ENCODE measurements at regions not wholly inside any gene's neighbourhood (a gene's known extent, or its start where the extent isn't known, plus 50 kb on each side); places are given as distances from the start of the nearest gene placed in this dataset.

GRCh38 chr5:129359450-129359849, 100.6 kb upstream of the ADAMTS19 start:
- POLR2A ChIA-PET (ENCODE audit: unreplicated experiment) = no interaction called here

GRCh38 chr5:129361441-129362025, 98.6 kb upstream of the ADAMTS19 start:
- H3K79me2 ChIP-seq (ENCODE audit: low read depth) = no peaks in the 10 kb centered on the region
- H3K9me2 ChIP-seq (ENCODE audit: insufficient read depth) = no peaks in the 10 kb centered on the region
- no peaks in the 10 kb centered on the region for H3K27me3 ChIP-seq (ENCODE audit: insufficient read depth, low read depth)
- H3K36me3 ChIP-seq (ENCODE audit: low read depth) = no peaks in the 10 kb centered on the region
- no peaks in the 10 kb centered on the region; the same call in 1 of the 2 replicates for H3K9me3 ChIP-seq (ENCODE audit: insufficient read depth, low read depth)
- no peaks in the 10 kb centered on the region for H4K20me1 ChIP-seq (ENCODE audit: insufficient read depth)
- H3K4me1 ChIP-seq (replicated peaks; ENCODE audit: insufficient read depth) = no peaks in the 10 kb centered on the region
- H3K4me3 ChIP-seq = no peak overlapping the region
- H2AFZ ChIP-seq = no peak overlapping the region
- intact Hi-C loops (cut with micrococcal nuclease; ENCODE audit: unreplicated experiment) = loop anchor here (1.0 kb wide), 1 partner anchor 407 kb away; no protein-coding TSS in a partner anchor
- POLR2A ChIA-PET (ENCODE audit: unreplicated experiment) = no interaction called here
- no TSS peak for BruUV-seq (replicated peaks)
- CTCF ChIA-PET = no interaction called here
- DNase-seq = no peak
- no peaks in the 10 kb centered on the region for H3F3A ChIP-seq (ENCODE audit: insufficient read depth, low read depth)
- H3K4me2 ChIP-seq = no peak overlapping the region
- no peak overlapping the region for H3K27ac ChIP-seq
- TF ChIP-seq, protein P1, sequence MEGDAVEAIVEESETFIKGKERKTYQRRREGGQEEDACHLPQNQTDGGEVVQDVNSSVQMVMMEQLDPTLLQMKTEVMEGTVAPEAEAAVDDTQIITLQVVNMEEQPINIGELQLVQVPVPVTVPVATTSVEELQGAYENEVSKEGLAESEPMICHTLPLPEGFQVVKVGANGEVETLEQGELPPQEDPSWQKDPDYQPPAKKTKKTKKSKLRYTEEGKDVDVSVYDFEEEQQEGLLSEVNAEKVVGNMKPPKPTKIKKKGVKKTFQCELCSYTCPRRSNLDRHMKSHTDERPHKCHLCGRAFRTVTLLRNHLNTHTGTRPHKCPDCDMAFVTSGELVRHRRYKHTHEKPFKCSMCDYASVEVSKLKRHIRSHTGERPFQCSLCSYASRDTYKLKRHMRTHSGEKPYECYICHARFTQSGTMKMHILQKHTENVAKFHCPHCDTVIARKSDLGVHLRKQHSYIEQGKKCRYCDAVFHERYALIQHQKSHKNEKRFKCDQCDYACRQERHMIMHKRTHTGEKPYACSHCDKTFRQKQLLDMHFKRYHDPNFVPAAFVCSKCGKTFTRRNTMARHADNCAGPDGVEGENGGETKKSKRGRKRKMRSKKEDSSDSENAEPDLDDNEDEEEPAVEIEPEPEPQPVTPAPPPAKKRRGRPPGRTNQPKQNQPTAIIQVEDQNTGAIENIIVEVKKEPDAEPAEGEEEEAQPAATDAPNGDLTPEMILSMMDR (conservative IDR thresholded peaks at IDR 0.05) = peak; percentile 65
- TF ChIP-seq EZH2 (IDR thresholded peaks at IDR 0.05; ENCODE audit: low read depth) = no peak

More at GRCh38 chr5:129359450-129359849, 100.6 kb upstream of the ADAMTS19 start:
- no peak for TF ChIP-seq EZH2 (IDR thresholded peaks at IDR 0.05; ENCODE audit: low read depth)
- TF ChIP-seq, protein P1 (conservative IDR thresholded peaks at IDR 0.05) = no peak
- H3K4me1 ChIP-seq (replicated peaks; ENCODE audit: insufficient read depth) = no peaks in the 10 kb centered on the region
- intact Hi-C loops (cut with micrococcal nuclease; ENCODE audit: unreplicated experiment) = no loop called here
- no peak overlapping the region for H2AFZ ChIP-seq
- no peak overlapping the region for H3K27ac ChIP-seq
- H4K20me1 ChIP-seq (ENCODE audit: insufficient read depth) = no peaks in the 10 kb centered on the region
- CTCF ChIA-PET = interaction anchor here (0.6 kb wide), 1 partner anchor 466 kb away, joined by 5 read pairs; no protein-coding TSS in a partner anchor
- no peaks in the 10 kb centered on the region for H3K36me3 ChIP-seq (ENCODE audit: low read depth)
- no peak overlapping the region for H3K4me2 ChIP-seq
- no peaks in the 10 kb centered on the region for H3F3A ChIP-seq (ENCODE audit: insufficient read depth, low read depth)
- H3K79me2 ChIP-seq (ENCODE audit: low read depth) = no peaks in the 10 kb centered on the region
- H3K4me3 ChIP-seq = no peak overlapping the region
- H3K27me3 ChIP-seq (ENCODE audit: insufficient read depth, low read depth) = no peaks in the 10 kb centered on the region
- H3K9me2 ChIP-seq (ENCODE audit: insufficient read depth) = no peaks in the 10 kb centered on the region
- no peak for DNase-seq
- no TSS peak for BruUV-seq (replicated peaks)
- H3K9me3 ChIP-seq (ENCODE audit: insufficient read depth, low read depth) = no peaks in the 10 kb centered on the region

- Histone ChIP-seq H3K36me3 (ENCODE audit: low read depth) (no peaks in the 10 kb centered on the region), H3K27ac (no peak overlapping the region), H3K4me1 (replicated peaks; ENCODE audit: insufficient read depth) (no peaks in the 10 kb centered on the region), H4K20me1 (ENCODE audit: insufficient read depth) (no peaks in the 10 kb centered on the region), H3K4me3 (no peak overlapping the region), H3K9me3 (ENCODE audit: insufficient read depth, low read depth) (no peaks in the 10 kb centered on the region; the same call in 1 of the 2 replicates), H3K27me3 (ENCODE audit: insufficient read depth, low read depth) (no peaks in the 10 kb centered on the region), H2AFZ (no peak overlapping the region), H3F3A (ENCODE audit: insufficient read depth, low read depth) (no peaks in the 10 kb centered on the region), H3K79me2 (ENCODE audit: low read depth) (no peaks in the 10 kb centered on the region), H3K9me2 (ENCODE audit: insufficient read depth) (no peaks in the 10 kb centered on the region), H3K4me2 (no peak overlapping the region)
- intact Hi-C loops (cut with micrococcal nuclease; ENCODE audit: unreplicated experiment) = no loop called here
- CTCF ChIA-PET = no interaction called here
- DNase-seq = no peak
- POLR2A ChIA-PET (ENCODE audit: unreplicated experiment) = no interaction called here
- TF ChIP-seq, protein P1 (conservative IDR thresholded peaks at IDR 0.05) = no peak
- no peak for TF ChIP-seq EZH2 (IDR thresholded peaks at IDR 0.05; ENCODE audit: low read depth)
- BruUV-seq (replicated peaks) = no TSS peak
Measured at GRCh38 chr5:129362456-129362855, 97.6 kb upstream of the ADAMTS19 start.

Data from PC-9 (cell line).